ENCODE measurements at regions not wholly inside any gene's neighbourhood (a gene's known extent, or its start where the extent isn't known, plus 50 kb on each side); places are given as distances from the start of the nearest gene placed in this dataset.

GRCh38 chr20:40738976-40739375 is 49.9 kb upstream of the MAFB start:
- TF ChIP-seq EZH2 (IDR thresholded peaks at IDR 0.05; ENCODE audit: borderline replicate concordance) (no peak), CTCF (IDR thresholded peaks at IDR 0.05; ENCODE audit: poor library complexity) (no peak), EZH2phosphoT487 (IDR thresholded peaks at IDR 0.05; ENCODE audit: low read depth, severe bottlenecking, unreplicated experiment) (no peak)
- no peak overlapping the region for H2AFZ ChIP-seq
- no peaks in the 10 kb centered on the region for H3K27me3 ChIP-seq
- H3K4me1 ChIP-seq (ENCODE audit: insufficient read depth) = no peaks in the 10 kb centered on the region
- H3K4me2 ChIP-seq = no peak overlapping the region
- no peaks in the 10 kb centered on the region for H3K79me2 ChIP-seq
- H4K20me1 ChIP-seq (ENCODE audit: insufficient read depth, poor library complexity, severe bottlenecking) = no peaks in the 10 kb centered on the region
- no peaks in the 10 kb centered on the region for H3K9me2 ChIP-seq (replicated peaks; ENCODE audit: insufficient read depth)
- no peak for DNase-seq (ENCODE audit: low spot score)
- no peaks in the 10 kb centered on the region for H3K36me3 ChIP-seq (replicated peaks; ENCODE audit: insufficient read depth, low read depth)
- no peak overlapping the region for H3K27ac ChIP-seq
- H3K9me3 ChIP-seq (ENCODE audit: low read depth) = no peaks in the 10 kb centered on the region
- WGBS (ENCODE audit: low lambda C conversion rate, missing lambda C conversion rate) = 45% methylated on average over 9 of the region's 9 CpGs
- H3K4me3 ChIP-seq = no peak overlapping the region

- H4K20me1 ChIP-seq (ENCODE audit: insufficient read depth, poor library complexity, severe bottlenecking) = no peaks in the 10 kb centered on the region
- no peaks in the 10 kb centered on the region for H3K9me3 ChIP-seq (ENCODE audit: low read depth)
- no peaks in the 10 kb centered on the region for H3K36me3 ChIP-seq (replicated peaks; ENCODE audit: insufficient read depth, low read depth)
- no peaks in the 10 kb centered on the region for H3K4me1 ChIP-seq (ENCODE audit: insufficient read depth)
- no peak overlapping the region for H2AFZ ChIP-seq
- TF ChIP-seq EZH2 (IDR thresholded peaks at IDR 0.05; ENCODE audit: borderline replicate concordance) = no peak
- no peak for TF ChIP-seq EZH2phosphoT487 (IDR thresholded peaks at IDR 0.05; ENCODE audit: low read depth, severe bottlenecking, unreplicated experiment)
- TF ChIP-seq CTCF (IDR thresholded peaks at IDR 0.05; ENCODE audit: poor library complexity) = no peak
- H3K27ac ChIP-seq = no peak overlapping the region
- H3K4me2 ChIP-seq = no peak overlapping the region
- no peaks in the 10 kb centered on the region for H3K9me2 ChIP-seq (replicated peaks; ENCODE audit: insufficient read depth)
- no peak for DNase-seq (ENCODE audit: low spot score)
- H3K79me2 ChIP-seq = no peaks in the 10 kb centered on the region
- H3K27me3 ChIP-seq = no peaks in the 10 kb centered on the region
- H3K4me3 ChIP-seq = no peak overlapping the region
- 94% methylated on average over 1 of the region's 1 CpG for WGBS (ENCODE audit: low lambda C conversion rate, missing lambda C conversion rate)
Observed at GRCh38 chr20:40739841-40740240, 50.8 kb upstream of the MAFB start.

- Histone ChIP-seq H3K27me3 (no peaks in the 10 kb centered on the region), H3K79me2 (no peaks in the 10 kb centered on the region), H2AFZ (no peak overlapping the region), H3K4me3 (no peak overlapping the region), H4K20me1 (ENCODE audit: insufficient read depth, poor library complexity, severe bottlenecking) (no peaks in the 10 kb centered on the region), H3K36me3 (replicated peaks; ENCODE audit: insufficient read depth, low read depth) (no peaks in the 10 kb centered on the region), H3K27ac (no peak overlapping the region), H3K9me2 (replicated peaks; ENCODE audit: insufficient read depth) (no peaks in the 10 kb centered on the region), H3K9me3 (ENCODE audit: low read depth) (no peaks in the 10 kb centered on the region), H3K4me2 (no peak overlapping the region), H3K4me1 (ENCODE audit: insufficient read depth) (no peaks in the 10 kb centered on the region)
- DNase-seq (ENCODE audit: low spot score) = peak; percentile 53
- 32% methylated on average over 4 of the region's 6 CpGs for WGBS (ENCODE audit: low lambda C conversion rate, missing lambda C conversion rate)
- TF ChIP-seq CTCF (IDR thresholded peaks at IDR 0.05; ENCODE audit: poor library complexity) = peak; percentile 46
- no peak for TF ChIP-seq EZH2phosphoT487 (IDR thresholded peaks at IDR 0.05; ENCODE audit: low read depth, severe bottlenecking, unreplicated experiment)
Observed at GRCh38 chr20:40741507-40742106, 52.6 kb upstream of the MAFB start.

All from hepatocyte (in vitro differentiated cells).